NCI-H345 (cell line): ENCODE measurements at regions not wholly inside any gene's neighbourhood (a gene's known extent, or its start where the extent isn't known, plus 50 kb on each side); places are given as distances from the start of the nearest gene placed in this dataset.
"Not testable (repeated sequence)": the region's sequence is repeated elsewhere in the genome, so short reads cannot be mapped to it uniquely, and the experiment has no call there.

ENCODE experiments used
- DNase-seq: peaks from one replicate; lab custom pipeline; 2025; lab: John Stamatoyannopoulos, UW

DNA sequence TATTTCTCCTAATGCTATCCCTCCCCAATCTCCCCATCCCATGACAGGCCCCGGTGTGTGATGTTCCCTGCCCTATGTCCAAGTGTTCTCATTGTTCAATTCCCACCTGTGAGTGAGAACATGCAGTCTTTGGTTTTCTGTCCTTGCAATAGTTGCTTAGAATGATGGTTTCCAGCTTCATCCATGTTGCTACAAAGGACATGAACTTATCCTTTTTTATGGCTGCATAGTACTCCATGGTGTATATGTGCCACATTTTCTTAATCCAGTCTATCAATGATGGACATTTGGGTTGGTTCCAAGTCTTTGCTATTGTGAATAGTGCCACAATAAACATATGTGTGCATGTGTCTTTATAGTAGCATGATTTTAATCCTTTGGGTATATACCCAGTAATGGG lies 51.3 kb upstream of the RIOK2 start:
- DNase-seq, result not testable (repeated sequence)

DNA sequence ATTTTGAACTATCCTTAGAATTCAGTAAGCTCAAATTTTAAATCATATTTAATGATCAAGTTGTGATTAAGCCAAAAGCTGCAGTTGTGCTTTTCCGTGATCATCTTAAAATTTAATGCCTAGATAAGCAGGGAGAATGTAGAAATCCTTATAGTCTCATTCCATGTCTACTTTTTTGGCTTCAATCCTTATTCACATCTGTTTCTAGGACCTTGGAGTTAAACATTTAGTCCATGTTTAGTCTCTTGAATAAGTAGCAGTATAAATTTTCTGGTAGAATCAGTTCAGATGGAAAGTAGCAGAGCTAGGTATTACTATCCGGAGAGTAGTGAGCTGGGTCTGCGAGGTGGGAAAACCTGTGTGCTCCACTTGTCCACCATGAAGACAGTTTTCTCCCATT lies 59.3 kb upstream of the RIOK2 start:
- DNase-seq, result no peak

DNA sequence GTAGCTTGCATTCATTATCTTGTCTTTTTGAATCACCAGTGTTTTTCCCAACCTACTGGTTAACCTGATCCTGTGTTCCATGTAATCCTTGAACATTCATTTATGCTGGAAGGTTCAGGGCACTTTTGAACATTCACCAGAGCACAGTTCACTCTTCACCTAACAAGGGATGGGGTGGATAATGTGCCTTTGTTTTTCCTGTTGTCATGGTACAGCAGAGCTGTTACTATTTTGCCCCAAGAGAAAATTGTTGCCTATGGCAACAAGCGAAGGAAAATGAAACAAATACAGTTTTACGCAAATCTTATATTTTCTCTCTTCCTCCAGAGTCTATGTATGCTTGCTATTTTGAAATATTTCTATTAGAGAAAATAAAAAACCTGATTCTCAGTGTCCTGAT lies 60.3 kb upstream of the RIOK2 start:
- DNase-seq, result no peak

DNA sequence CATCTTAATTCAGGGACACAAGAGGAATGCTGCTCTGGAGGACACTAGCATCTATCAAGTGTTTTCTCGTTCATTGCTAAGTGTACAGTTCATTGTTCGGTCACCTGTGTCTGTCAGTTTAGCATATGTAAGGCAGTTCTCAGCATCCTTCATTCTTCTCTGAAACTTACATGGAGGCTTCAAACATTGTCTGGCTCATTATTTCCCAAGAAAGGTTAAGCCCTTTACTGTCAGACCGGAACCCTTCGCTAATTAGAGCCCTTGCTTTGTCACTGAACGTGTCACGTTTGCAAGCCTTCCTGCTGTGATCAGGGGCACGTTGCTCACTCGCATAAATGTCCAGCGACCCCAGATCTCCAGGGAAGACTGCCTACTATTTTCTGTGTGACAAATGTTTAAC lies 62.3 kb upstream of the RIOK2 start:
- DNase-seq, result no peak

DNA sequence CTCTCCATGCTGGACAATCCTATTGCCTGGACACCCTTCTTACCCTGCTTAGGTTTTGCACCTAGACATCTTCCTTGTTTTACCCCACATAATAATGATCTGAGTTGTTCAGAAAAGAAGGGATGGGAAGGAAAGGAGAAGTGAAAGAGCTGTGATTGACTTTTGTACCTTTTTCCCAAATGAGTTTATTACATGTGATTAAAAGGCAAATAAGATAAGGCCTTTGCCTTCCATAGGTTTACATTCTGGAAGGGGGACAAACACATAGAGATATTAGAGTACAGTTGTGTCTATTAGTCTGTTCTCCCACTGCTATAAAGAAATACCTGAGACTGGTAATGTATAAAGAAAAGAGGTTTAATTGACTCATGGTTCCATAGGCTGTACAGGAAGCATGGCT lies 67.1 kb upstream of the RIOK2 start:
- DNase-seq, result no peak

DNA sequence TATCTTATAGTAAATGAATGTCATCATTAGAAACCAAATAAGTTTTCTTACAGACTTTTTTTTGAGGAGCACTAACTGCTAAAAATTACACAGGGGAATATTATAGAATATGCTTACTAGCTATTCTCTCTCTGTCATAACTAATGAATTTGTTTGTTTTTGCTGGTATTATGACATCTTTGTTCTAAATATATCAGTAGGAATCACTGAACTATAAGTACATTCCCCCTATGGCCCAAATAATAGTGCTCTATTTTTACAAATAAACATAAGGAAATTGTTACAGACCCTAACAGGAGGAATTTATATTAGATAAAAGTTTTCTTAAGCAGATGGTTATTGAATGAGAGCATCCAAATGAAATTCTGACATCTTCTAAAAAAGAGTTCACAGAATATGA lies 83.0 kb upstream of the RIOK2 start:
- no peak for DNase-seq

DNA sequence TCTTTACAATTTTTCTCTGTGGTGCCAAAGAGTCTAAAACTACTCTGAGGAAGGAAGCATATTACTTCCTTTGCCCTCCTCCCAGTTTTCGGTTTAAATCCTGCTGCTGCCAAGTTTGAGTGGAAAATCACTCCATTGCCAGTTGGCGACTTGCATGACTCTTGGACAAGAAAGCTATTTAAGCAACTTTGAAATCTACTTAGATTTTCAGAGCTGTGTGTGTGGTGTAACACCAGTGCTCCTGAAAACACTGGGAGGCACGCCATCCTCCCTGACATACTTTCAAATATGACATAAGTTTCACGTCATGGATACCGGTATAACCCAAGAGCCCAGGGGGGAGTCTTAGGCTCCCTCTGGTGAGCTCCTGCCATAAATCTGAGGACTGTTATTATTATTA lies 83.5 kb upstream of the RIOK2 start:
- no peak for DNase-seq

DNA sequence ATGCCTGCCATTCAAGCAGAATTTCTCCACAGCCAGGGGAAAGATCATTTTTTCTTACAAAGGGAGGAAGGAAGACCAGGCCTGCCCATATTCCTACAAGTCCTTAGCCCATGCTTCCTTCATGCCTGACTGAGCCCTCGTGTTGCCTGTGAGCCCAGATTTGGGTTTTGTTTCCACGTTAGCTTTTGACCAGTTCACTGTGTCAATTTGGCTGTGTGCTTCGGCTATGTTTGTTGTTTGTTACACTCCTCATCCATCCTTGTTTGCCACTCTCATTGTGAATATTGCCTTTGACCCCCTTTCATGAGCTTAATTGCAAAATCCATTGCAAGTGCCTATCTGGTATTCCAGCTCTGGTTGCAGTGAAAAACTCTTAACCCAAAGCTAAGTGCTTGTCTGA lies 84.7 kb upstream of the RIOK2 start:
- DNase-seq, result no peak

DNA sequence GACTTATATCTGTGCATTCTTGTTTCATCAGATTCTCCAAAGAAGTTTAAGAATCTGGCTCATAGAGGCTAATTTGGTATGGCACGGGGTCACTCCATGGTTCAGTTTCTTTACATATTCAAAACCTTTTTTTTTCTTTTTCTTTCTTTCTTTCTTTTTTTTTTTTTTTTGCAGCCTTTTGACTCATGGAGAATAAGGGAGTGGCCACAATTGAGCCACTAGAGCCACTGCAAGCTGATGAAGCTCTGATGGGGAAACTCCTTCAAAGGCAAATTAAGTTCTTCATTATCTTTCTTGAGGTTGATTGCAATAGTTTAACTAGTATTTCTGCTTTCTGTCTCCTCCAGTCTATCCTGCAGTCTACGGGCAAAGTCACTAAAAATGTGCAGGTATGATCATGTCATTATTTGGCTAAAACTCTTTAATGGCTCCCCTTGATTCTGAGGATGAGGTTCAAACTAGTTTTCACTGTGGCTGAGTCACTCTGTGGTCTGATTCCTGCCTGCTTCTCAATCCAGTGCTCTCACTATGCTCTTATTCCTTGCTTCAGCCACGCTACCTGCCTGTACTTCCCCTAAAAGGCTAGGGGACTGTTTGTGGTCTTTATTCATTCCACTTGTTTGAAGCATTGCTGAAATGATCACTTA lies 93.5 kb upstream of the RIOK2 start:
- no peak for DNase-seq

DNA sequence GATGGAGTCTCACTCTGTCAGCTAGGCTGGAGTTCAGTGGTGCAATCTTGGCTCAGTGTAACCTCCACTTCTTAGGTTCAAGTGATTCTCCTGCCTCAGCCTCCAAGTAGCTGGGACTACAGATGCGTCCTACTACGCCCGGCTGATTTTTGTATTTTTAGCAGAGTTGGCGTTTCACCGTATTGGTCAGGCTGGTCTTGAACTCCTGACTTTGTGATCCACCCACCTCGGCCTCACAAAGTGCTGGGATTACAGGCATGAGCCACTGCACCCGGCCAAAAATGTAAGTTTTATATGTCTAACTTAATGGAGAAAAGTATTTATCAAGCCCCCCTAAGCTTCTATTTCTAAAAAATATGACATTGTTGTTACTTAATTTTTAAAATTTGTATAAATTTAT lies 98.2 kb upstream of the RIOK2 start:
- no peak for DNase-seq

DNA sequence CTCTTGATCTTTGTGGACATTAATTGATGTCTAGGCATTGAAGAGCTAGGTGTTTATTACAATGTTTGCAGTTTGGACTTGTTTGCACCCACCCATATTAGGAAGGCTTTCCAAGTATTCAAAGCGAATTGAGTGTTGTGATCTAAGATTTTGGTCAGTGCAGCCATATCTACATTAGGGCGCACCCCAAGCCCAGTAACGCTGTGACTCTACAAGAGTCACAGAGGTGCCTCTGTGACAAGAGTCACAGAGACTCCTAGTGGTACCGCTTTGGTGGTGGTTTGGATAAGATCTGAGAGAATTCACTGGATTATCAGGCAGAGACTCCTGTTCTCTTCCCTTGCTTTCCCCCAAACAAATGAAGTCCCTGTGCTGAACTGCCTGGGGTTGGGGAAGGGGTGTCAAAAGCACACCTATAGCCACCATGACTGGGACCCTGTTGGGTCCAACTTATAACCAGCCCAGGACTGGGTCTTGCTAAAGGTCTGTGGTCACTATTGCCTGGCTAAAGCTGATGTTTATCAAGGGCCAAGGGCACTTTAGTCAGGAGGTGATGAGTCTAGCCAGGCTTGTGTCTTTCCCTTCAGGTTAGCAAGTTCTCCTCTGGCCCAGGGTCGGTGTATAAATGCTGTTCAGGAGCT lies 114.1 kb upstream of the RIOK2 start:
- peak; percentile 42 for DNase-seq

DNA sequence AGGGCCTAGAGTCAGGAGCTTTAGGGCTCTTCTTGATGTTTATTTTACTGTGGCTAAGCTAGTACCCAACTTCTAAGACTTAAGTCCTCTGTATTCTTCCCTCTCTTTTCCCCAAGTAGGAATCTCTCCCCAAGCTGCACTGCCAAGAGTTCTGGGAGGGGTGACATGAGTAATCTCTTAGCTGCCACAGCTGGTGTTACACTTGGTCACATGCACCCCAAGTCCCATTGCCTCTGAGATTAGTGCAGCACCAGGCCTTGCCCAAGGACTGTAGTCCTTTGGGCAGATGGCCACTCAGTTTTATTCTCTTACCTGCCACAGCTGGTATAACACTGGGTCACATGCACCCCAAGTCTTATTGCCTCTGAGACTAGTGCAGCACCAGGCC lies 114.7 kb upstream of the RIOK2 start:
- DNase-seq, result no peak

DNA sequence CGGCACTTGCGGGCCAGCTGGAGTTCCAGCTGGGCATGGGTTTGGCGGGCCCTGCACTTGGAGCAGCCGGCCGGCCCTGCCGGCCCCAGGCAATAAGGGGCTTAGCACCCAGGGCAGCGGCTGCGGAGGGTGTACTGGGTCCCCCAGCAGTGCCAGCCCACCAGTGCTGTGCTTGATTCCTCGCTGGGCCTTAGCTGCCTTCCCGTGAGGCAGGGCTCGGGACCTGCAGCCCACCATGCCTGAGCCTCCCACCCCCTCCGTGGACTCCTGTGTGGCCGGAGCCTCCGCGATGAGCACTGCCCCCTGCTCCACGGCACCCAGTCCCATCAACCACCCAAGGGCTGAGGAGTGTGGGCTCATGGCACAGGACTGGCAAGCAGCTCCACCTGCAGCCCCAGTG lies 118.1 kb upstream of the RIOK2 start:
- DNase-seq, result not testable (repeated sequence)

DNA sequence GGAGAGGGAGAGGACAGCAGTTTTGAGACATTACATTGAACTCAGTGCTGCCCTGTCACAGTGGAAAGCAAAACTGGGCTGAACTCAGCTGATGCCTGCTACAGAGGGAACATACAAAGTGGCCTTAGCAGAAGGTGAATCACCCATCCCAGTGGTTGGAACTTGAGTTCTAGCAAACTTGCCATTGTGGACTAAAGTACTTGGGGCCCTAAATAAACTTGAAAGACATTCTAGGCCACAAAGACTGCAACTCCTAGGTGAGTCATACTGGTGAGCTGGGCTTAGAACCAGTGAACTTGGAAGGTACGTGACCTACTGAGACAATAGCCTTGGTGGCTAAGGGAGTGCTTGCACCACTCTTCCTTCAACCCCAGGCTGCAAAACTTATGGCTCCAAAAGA lies 155.7 kb upstream of the RIOK2 start:
- no peak for DNase-seq

DNA sequence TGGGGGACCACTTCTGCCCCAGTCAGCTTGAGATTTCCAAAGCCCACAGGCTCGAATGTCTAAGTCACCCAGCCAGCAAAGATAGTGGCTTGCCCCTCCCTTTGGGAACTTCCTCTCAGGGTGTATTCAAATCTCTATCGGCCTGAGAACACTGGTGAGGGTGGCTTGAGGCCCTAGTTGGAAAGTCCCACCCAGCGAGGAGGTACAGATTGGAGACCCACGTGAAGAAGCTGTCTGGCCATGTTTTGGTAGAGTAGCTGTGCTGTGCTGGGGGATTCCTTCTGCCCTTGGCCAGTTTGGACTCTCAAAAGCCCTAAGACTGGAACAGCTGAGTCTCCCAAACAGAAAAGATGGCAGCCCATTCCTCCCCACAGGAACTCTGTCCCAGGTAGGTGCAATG lies 172.7 kb upstream of the RIOK2 start:
- no peak for DNase-seq

DNA sequence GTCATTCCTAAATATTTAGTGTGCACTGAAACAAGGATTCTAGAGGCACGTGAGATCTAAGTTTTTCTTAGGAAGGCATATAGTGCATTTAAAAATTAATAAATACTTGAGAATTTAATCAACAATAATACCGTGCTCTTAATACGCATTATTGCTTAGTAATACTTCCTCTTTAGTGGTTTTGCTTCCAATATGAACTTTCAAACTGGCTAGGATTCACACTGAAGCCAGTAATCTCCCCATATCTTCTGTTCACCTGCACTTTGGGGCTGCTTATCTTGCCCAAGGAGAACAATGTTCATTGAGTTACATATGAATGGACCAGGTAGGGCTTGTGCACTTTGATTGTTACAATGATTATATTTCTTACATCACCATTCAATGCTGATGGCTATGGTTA lies 180.5 kb upstream of the RIOK2 start:
- no peak for DNase-seq

DNA sequence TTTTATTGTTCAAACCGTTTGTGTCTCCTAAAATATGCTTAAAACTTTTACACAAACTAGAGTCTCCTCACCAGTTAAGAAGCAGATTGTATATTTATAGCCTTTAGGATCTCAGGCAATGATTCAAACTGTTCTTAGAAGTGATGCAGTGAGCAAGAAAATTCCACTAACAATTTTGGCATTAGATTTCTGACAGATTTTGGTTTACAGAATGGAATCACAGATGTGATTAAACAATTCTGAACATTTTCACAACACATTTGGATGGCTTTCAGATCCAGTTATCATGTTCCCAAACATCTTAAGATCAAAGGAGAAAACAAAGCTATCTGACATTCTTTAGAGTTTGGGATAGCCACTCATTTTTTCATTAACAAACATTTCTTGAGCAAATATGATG lies 181.7 kb upstream of the RIOK2 start:
- DNase-seq, result no peak

DNA sequence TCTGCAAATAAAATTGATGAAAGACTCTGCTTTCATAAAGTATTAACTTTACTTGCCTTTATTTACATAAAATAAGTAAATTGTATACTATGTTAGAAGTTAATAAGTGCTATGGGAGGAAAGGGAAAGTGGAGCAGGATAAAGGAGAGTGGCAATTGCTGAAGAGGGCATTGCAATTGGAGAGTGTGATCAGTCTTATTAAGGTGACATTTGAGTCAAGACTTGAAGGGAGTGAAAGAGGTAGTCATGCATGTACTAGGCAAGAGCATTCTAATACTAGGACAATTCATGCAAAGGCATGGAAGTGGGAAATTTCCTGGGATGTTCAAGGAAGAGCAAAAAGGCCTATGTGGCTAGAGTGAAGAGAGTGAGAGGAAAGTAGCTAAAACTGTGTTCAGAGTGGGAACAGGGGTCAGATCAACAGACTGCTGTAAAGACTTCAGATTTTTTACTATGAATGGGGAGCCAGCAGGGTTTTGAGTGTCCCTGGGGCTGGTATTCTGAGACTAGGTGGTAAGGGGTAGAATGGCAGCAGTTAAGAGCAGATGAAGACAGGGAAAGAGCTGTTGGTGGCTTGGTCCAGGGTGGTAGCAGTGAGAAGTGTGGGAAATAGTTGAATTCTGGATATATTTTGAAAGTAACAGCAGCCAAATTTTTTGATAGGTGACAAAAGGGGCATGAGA lies 182.3 kb upstream of the RIOK2 start:
- DNase-seq, result no peak

DNA sequence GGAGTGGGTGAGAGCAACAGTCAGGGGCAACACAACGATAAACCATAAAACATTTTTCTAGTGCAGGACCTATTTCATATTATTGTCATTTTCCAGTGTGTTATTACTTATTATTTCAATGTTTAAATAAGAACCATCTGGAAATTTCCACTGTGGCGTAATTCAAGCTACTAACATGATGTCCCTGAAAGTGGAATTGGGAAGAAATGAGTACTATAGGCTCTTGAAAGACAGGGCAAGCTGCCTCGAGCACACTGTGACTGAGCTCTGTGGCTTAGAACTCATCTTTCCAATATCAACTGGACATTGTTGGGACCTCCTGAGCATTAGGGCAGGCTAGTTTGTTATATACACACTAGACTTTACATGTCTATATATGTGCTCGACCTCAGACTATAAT lies 182.9 kb upstream of the RIOK2 start:
- DNase-seq, result no peak

DNA sequence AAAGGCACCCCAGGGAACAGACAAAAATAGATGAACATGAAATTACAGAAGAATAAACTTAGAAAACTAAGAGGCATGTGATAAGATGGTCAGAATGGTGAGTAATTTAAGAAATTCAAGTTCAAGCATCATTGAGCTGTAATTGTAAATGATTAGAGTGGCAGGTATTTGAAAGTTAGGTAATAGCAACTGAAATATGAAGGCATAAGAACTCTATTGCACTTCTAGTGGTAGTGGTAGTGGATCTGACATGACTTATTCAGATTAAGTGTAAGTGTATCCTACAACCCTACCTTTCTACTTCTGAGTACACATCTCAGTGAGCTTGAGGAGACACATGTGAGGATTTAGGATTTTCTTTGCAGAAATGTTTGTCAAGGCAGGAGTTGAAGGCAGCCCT lies 192.9 kb upstream of the RIOK2 start:
- no peak for DNase-seq

DNA sequence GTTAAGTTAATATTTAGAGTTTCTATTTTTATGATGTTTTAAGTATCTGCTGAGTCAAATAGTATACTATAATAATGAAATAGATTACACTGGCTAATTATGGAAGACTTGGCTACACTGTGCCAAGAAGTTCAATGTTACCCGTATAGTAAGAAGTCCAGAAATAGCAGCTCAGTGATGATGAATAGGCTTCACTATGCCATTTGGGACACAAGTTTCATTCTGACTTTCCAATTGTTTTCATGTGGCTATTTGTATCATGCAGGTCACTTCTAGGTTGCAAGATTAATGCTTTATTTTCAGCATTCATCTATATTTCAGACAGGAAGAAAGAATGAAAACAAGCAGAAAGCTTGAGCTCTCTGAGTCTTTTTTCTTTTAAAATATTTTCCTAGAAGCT lies 194.5 kb upstream of the RIOK2 start:
- DNase-seq, result no peak

DNA sequence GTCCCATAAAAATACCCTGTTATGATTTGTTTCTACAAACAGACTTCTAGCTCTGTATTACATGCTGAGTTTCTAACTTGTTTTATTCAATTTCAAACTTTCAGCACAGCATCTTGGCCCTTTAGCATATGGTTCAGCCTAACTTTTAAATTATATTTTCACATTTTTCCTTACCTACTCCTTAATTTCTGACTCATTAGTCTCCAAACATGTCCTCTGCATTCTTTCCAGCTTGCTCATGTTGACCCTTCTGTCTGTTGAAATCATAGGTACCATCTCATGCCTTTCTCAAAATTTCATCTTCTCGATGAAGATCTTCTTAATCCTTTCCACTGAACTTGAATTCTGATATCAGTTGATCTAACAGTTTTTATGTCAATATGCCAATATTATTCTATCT lies 200.9 kb upstream of the RIOK2 start:
- DNase-seq, result no peak

DNA sequence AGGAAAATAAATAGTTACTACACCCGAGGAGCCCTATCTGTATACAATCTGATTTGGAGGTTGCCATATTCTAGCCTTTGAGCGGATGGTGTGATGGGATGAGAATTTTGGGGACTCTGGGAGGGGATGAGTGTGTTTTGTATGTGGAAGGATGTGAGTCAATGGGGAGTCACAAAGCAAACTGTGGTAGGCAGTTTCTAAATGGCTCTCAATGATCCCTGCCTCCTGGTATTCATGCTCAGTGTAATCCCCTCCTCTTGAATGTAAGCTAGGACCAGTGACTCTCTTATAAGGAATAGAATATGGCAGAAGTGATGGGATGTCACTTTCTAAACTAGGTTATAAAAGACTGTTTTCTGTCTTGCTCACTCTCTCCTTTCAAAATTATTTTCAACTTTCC lies 205.7 kb upstream of the RIOK2 start:
- DNase-seq, result no peak

DNA sequence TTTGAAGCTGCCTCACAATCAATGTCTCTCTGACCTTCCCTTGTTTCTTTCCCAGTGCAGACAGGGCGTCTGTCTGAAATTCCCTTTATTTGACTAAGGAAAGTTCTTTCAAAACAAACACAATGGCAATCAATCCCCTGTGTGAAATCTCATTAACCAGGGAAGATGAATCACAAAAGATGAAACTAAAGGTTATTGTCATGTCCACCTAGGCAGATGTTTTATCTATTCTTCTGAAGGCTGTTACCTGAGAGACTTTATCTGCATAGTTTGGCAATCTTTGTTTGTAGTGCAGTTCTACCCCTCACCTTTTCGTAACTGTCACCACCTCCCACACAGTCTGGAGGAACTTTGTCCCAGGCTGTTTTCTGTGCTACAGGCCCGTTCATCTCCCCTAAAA lies 217.5 kb upstream of the RIOK2 start:
- DNase-seq, result no peak
